Endothelial cell of umbilical vein (primary cell): ENCODE measurements at regions not wholly inside any gene's neighbourhood (a gene's known extent, or its start where the extent isn't known, plus 50 kb on each side); places are given as distances from the start of the nearest gene placed in this dataset.

Experiments
- BruUV-seq: library from RNA; stranded (reverse); fragments of 400-500 nt; replicated peaks from 2 replicates; lab custom pipeline; 2021; lab: Mats Ljungman, UMichigan
- CTCF ChIA-PET: fragments of 300-600, 350-600 bp; sonication (Branson Sonifier 250); formaldehyde crosslinking; loops from one replicate; lab custom pipeline; 2021; ENCODE audit warnings: antibody characterized with exemption, inconsistent platforms; lab: Charles Lee
- POLR2A ChIA-PET: fragments of 300-600, 350-600 bp; sonication (Branson Sonifier 250); formaldehyde crosslinking; loops from one replicate; lab custom pipeline; 2021; ENCODE audit warnings: antibody characterized with exemption, inconsistent platforms; lab: Charles Lee
- DNase-seq: peaks from one replicate; pipeline ENCODE4 v3.0.0-alpha.2; 2011; ENCODE audit warnings: low read depth, low spot score
- FAIRE-seq: peaks from 2 replicates; lab custom pipeline; 2011; peaks lifted over from hg19 to GRCh38; lab: Jason Lieb, UNC
- H2AFZ ChIP-seq: 2 replicates; pipeline ENCODE4 v1.6.0; 2012; ENCODE audit warnings: low read depth, low read length, control low read depth, inconsistent platforms
- H3K27ac ChIP-seq: 2 replicates; pipeline ENCODE4 v1.5.1; 2011; ENCODE audit warnings: low read depth, mild to moderate bottlenecking, control low read depth, low read length, moderate library complexity; ENCODE audit not compliant: insufficient read depth
- H3K27me3 ChIP-seq, 2 experiments: 2 replicates each; pipeline versions ENCODE4 v1.6.0 to v1.6.1; 2011; ENCODE audit warnings: low read length in 2 of 2, mixed read lengths in 1 of 2; ENCODE audit not compliant: control insufficient read depth in 2 of 2, insufficient read depth in 2 of 2
- H3K36me3 ChIP-seq, 2 experiments: 2 replicates in 1 of 2; 3 replicates in 1 of 2; pipeline ENCODE4 v1.5.1; 2011; ENCODE audit warnings: low read length in 2 of 2, mild to moderate bottlenecking in 1 of 2, moderate library complexity in 1 of 2; ENCODE audit not compliant: control insufficient read depth in 2 of 2, insufficient read depth in 2 of 2; ENCODE audit errors: extremely low read depth in 1 of 2
- H3K4me1 ChIP-seq: 3 replicates; pipeline ENCODE4 v1.5.1; 2011; ENCODE audit warnings: mild to moderate bottlenecking, low read length; ENCODE audit not compliant: control insufficient read depth, insufficient read depth; ENCODE audit errors: extremely low read depth
- H3K4me2 ChIP-seq: 2 replicates; pipeline ENCODE4 v1.6.1; 2011; ENCODE audit warnings: low read length, control low read depth, mixed read lengths; ENCODE audit not compliant: insufficient read depth
- H3K4me3 ChIP-seq, 3 experiments: fragments of 200-600 bp in 1 of 3; sonication (generic), shearing (Covaris generic) in 1 of 3; replicated peaks in 1 of 3; 2 replicates each; pipeline ENCODE4 v1.5.1; 2011 to 2016; ENCODE audit warnings: control low read depth in 3 of 3, low read length in 3 of 3, mild to moderate bottlenecking in 2 of 3, inconsistent platforms in 1 of 3, low read depth in 1 of 3, moderate library complexity in 1 of 3; ENCODE audit not compliant: insufficient read depth in 1 of 3
- H3K79me2 ChIP-seq: 2 replicates; pipeline ENCODE4 v1.6.0; 2012; ENCODE audit warnings: low read length, inconsistent platforms; ENCODE audit not compliant: control insufficient read depth, insufficient read depth
- H3K9ac ChIP-seq: replicated peaks from 2 replicates; pipeline ENCODE3; 2011; ENCODE audit warnings: low read length, control low read depth; ENCODE audit not compliant: insufficient read depth; ENCODE audit errors: extremely low read depth
- H3K9me1 ChIP-seq: replicated peaks from 3 replicates; pipeline ENCODE4 v1.6.0; 2011; ENCODE audit warnings: mild to moderate bottlenecking, low read length; ENCODE audit not compliant: control insufficient read depth, insufficient read depth; ENCODE audit errors: extremely low read depth
- H3K9me3 ChIP-seq: replicated peaks from 2 replicates; pipeline ENCODE4 v1.5.1; 2012; ENCODE audit warnings: low read length, inconsistent platforms; ENCODE audit not compliant: control insufficient read depth, insufficient read depth
- H4K20me1 ChIP-seq: replicated peaks from 2 replicates; pipeline ENCODE3; 2011; ENCODE audit warnings: mild to moderate bottlenecking, low read length; ENCODE audit not compliant: control insufficient read depth, insufficient read depth; ENCODE audit errors: extremely low read depth
- EZH2 ChIP-seq: IDR thresholded peaks from 2 replicates; pipeline ENCODE4 v1.6.1; 2012; ENCODE audit warnings: borderline replicate concordance, low read depth, mild to moderate bottlenecking, moderate library complexity, low read length, inconsistent platforms; ENCODE audit not compliant: severe bottlenecking
- FOS ChIP-seq: IDR thresholded peaks from 2 replicates; pipeline ENCODE4 v1.6.1; 2011; ENCODE audit warnings: mild to moderate bottlenecking, low read length, moderate library complexity, borderline replicate concordance; ENCODE audit not compliant: insufficient read depth
- GATA2 ChIP-seq: IDR thresholded peaks from 2 replicates; pipeline ENCODE4 v1.7.0; 2011; ENCODE audit warnings: low read depth, mild to moderate bottlenecking, moderate library complexity, mixed read lengths, low read length; ENCODE audit not compliant: insufficient read length, insufficient read depth
- JUN ChIP-seq: IDR thresholded peaks from 2 replicates; pipeline ENCODE4 v1.6.1; 2011; ENCODE audit warnings: borderline replicate concordance, low read depth; ENCODE audit not compliant: insufficient read length, insufficient read depth
- POLR2A ChIP-seq: IDR thresholded peaks from 2 replicates; pipeline ENCODE4 v1.6.1; 2012; ENCODE audit warnings: low read depth, mild to moderate bottlenecking, control low read depth, low read length
- POLR2AphosphoS5 ChIP-seq: IDR thresholded peaks from 2 replicates; pipeline ENCODE4 v1.6.1; 2012; ENCODE audit warnings: low read depth, mild to moderate bottlenecking, control low read depth, low read length, moderate library complexity; ENCODE audit not compliant: insufficient read depth
- dilution Hi-C: fragments of 300-500 bp; cut with MboI; formaldehyde crosslinking; loops from one replicate; pipeline ENCODE4 v1.15.0; 2019; ENCODE audit warnings: low sequenced_read_pairs; ENCODE audit not compliant: extremely low pct_ligation_motif_present
- intact Hi-C: fragments of 100-400 bp; cut with micrococcal nuclease; formaldehyde crosslinking; loops from one replicate; pipeline ENCODE4 v1.10.0; 2022
- TF ChIP-seq, protein P1 (sequence below): IDR thresholded peaks from 2 replicates; pipeline ENCODE4 v1.6.1; 2011; ENCODE audit not compliant: insufficient read depth, insufficient read length
- TF ChIP-seq, protein P2 (sequence below), 2 donors: IDR thresholded peaks; 1 replicate in 1 of 2; 2 replicates in 1 of 2; pipeline ENCODE4 v1.5.1; 2011; ENCODE audit warnings: low read length in 2 of 2, mild to moderate bottlenecking in 2 of 2, moderate library complexity in 2 of 2, control low read depth in 1 of 2, inconsistent platforms in 1 of 2, low read depth in 1 of 2; ENCODE audit not compliant: insufficient read depth in 1 of 2; ENCODE audit errors: extremely low read depth in 1 of 2

GRCh38 chr6:128666405-128666804, 146.0 kb upstream of the PTPRK start:
- FAIRE-seq (no peak), DNase-seq (no peak)
- H4K20me1 ChIP-seq = no peaks in the 10 kb centered on the region
- no peak overlapping the region for H2AFZ ChIP-seq
- no peak overlapping the region for H3K4me2 ChIP-seq
- H3K4me1 ChIP-seq = no peaks in the 10 kb centered on the region
- H3K27ac ChIP-seq = no peak overlapping the region
- H3K4me3 ChIP-seq = no peak overlapping the region
- POLR2A ChIA-PET = no interaction called here
- BruUV-seq = no TSS peak
- no peaks in the 10 kb centered on the region for H3K27me3 ChIP-seq
- dilution Hi-C loops = no loop called here
- H3K9me1 ChIP-seq = no peaks in the 10 kb centered on the region
- no peaks in the 10 kb centered on the region for H3K9me3 ChIP-seq
- no peak overlapping the region for H3K9ac ChIP-seq
- H3K79me2 ChIP-seq = no peaks in the 10 kb centered on the region
- no peaks in the 10 kb centered on the region for H3K36me3 ChIP-seq
- CTCF ChIA-PET = interaction anchor here (2.0 kb wide), 1 partner anchor 10 kb away, joined by 5 read pairs; no protein-coding TSS in a partner anchor
- intact Hi-C loops = no loop called here
- TF ChIP-seq JUN (no peak), GATA2 (no peak), POLR2AphosphoS5 (no peak), FOS (no peak)

GRCh38 chr6:128663238-128663637, 142.8 kb upstream of the PTPRK start:
- ChIA-PET CTCF (interaction anchor here (0.7 to 1.5 kb wide), 3 partner anchors 11 to 68 kb away, joined by 3 read pairs; no protein-coding TSS in a partner anchor), POLR2A (no interaction called here)
- Histone ChIP-seq H3K9ac (no peak overlapping the region), H3K27ac (no peak overlapping the region), H4K20me1 (no peaks in the 10 kb centered on the region), H3K9me3 (no peaks in the 10 kb centered on the region), H3K36me3 (no peaks in the 10 kb centered on the region), H2AFZ (no peak overlapping the region), H3K9me1 (no peaks in the 10 kb centered on the region), H3K4me1 (no peaks in the 10 kb centered on the region), H3K27me3 (no peaks in the 10 kb centered on the region), H3K79me2 (no peaks in the 10 kb centered on the region), H3K4me2 (no peak overlapping the region), H3K4me3 (no peak overlapping the region)
- DNase-seq (no peak), FAIRE-seq (no peak)
- TF ChIP-seq POLR2A = no peak
- no peak for TF ChIP-seq FOS
- TF ChIP-seq, protein P1, sequence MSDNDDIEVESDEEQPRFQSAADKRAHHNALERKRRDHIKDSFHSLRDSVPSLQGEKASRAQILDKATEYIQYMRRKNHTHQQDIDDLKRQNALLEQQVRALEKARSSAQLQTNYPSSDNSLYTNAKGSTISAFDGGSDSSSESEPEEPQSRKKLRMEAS = no peak
- TF ChIP-seq GATA2 = no peak
- no peak for TF ChIP-seq POLR2AphosphoS5
- TF ChIP-seq, protein P2, sequence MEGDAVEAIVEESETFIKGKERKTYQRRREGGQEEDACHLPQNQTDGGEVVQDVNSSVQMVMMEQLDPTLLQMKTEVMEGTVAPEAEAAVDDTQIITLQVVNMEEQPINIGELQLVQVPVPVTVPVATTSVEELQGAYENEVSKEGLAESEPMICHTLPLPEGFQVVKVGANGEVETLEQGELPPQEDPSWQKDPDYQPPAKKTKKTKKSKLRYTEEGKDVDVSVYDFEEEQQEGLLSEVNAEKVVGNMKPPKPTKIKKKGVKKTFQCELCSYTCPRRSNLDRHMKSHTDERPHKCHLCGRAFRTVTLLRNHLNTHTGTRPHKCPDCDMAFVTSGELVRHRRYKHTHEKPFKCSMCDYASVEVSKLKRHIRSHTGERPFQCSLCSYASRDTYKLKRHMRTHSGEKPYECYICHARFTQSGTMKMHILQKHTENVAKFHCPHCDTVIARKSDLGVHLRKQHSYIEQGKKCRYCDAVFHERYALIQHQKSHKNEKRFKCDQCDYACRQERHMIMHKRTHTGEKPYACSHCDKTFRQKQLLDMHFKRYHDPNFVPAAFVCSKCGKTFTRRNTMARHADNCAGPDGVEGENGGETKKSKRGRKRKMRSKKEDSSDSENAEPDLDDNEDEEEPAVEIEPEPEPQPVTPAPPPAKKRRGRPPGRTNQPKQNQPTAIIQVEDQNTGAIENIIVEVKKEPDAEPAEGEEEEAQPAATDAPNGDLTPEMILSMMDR (IDR thresholded peaks at IDR 0.05; ENCODE audit: extremely low read depth in 1 of 2, insufficient read depth in 1 of 2, low read depth in 1 of 2, low read length in 2 of 2) = no peak
- no peak for TF ChIP-seq JUN
- no peak for TF ChIP-seq EZH2
- dilution Hi-C loops = no loop called here
- BruUV-seq = no TSS peak
- intact Hi-C loops = no loop called here
